ENCODE measurements at regions not wholly inside any gene's neighbourhood (a gene's known extent, or its start where the extent isn't known, plus 50 kb on each side); places are given as distances from the start of the nearest gene placed in this dataset.

DNA sequence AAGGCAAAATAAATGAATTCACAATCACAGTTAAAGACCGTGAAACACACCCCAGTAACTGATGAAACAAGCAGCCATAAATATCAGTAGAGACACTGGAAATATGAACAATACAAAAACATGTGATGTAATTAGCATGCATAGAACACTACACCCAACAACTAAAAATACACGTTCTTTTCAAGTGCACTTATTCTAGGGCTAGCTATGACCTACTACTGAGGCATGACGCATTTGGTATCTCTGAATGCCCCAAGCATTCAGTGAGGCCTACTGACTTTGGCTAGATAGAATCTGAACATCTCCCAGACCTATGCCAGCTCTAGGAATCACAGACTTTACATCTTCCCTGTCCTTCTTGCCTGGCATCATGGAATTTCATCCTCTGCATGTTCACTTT lies 450.0 kb upstream of the ID2 start:
- H3K9me3 Mint-ChIP-seq = no peaks in the 10 kb centered on the region
- no peak overlapping the region for H3K4me3 Mint-ChIP-seq
- ChIA-PET CTCF (no interaction called here), POLR2A (no interaction called here)
- no peak for TF ChIP-seq CTCF (IDR thresholded peaks at IDR 0.05)
- H3K27ac Mint-ChIP-seq = no peak overlapping the region
- H3K4me1 Mint-ChIP-seq (ENCODE audit: low read depth) = peaks cover 10% of the 10 kb centered on the region
- H3K36me3 Mint-ChIP-seq (ENCODE audit: low read depth) = no peaks in the 10 kb centered on the region
- DNase-seq = no peak
- ATAC-seq = no peak
- intact Hi-C loops (cut with micrococcal nuclease) = loop anchor here (5.0 kb wide), 1 partner anchor 450 kb away; the partner anchor contains the start of gene ID2
- peaks cover 8% of the 10 kb centered on the region for H3K27me3 Mint-ChIP-seq

GRCh38 chr2:8232871-8233270 lies 449.0 kb upstream of the ID2 start:
- POLR2A ChIA-PET = no interaction called here
- no peak overlapping the region for H3K27ac Mint-ChIP-seq
- no peak for TF ChIP-seq CTCF (IDR thresholded peaks at IDR 0.05)
- H3K4me3 Mint-ChIP-seq = no peak overlapping the region
- H3K9me3 Mint-ChIP-seq = no peaks in the 10 kb centered on the region
- H3K4me1 Mint-ChIP-seq (ENCODE audit: low read depth) = peaks cover 10% of the 10 kb centered on the region
- H3K36me3 Mint-ChIP-seq (ENCODE audit: low read depth) = no peaks in the 10 kb centered on the region
- intact Hi-C loops (cut with micrococcal nuclease) = loop anchor here (5.0 kb wide), 1 partner anchor 449 kb away; the partner anchor contains the start of gene ID2
- H3K27me3 Mint-ChIP-seq = peaks cover 10% of the 10 kb centered on the region
- ATAC-seq = no peak
- DNase-seq = no peak
- CTCF ChIA-PET = no interaction called here

- no peak overlapping the region for H3K27ac Mint-ChIP-seq
- H3K36me3 Mint-ChIP-seq (ENCODE audit: low read depth) = no peaks in the 10 kb centered on the region
- no peak overlapping the region for H3K4me3 Mint-ChIP-seq
- ChIA-PET POLR2A (no interaction called here), CTCF (no interaction called here)
- intact Hi-C loops (cut with micrococcal nuclease) = loop anchor here (5.0 kb wide), 1 partner anchor 448 kb away; the partner anchor contains the start of gene ID2
- peaks cover 17% of the 10 kb centered on the region for H3K4me1 Mint-ChIP-seq (ENCODE audit: low read depth)
- H3K9me3 Mint-ChIP-seq = no peaks in the 10 kb centered on the region
- DNase-seq (no peak), ATAC-seq (no peak)
- no peak for TF ChIP-seq CTCF (IDR thresholded peaks at IDR 0.05)
- peaks cover 17% of the 10 kb centered on the region for H3K27me3 Mint-ChIP-seq
These were observed 447.6 kb upstream of the ID2 start for GRCh38 chr2:8234253-8234652.

- H3K27ac Mint-ChIP-seq = no peak overlapping the region
- no peaks in the 10 kb centered on the region for H3K9me3 Mint-ChIP-seq
- no peak for TF ChIP-seq CTCF (IDR thresholded peaks at IDR 0.05)
- H3K4me3 Mint-ChIP-seq = no peak overlapping the region
- DNase-seq = no peak
- no peaks in the 10 kb centered on the region for H3K36me3 Mint-ChIP-seq (ENCODE audit: low read depth)
- peaks cover 17% of the 10 kb centered on the region for H3K4me1 Mint-ChIP-seq (ENCODE audit: low read depth)
- ATAC-seq = no peak
- ChIA-PET POLR2A (no interaction called here), CTCF (no interaction called here)
- H3K27me3 Mint-ChIP-seq = peaks cover 14% of the 10 kb centered on the region
- intact Hi-C loops (cut with micrococcal nuclease) = loop anchor here (5.0 kb wide), 1 partner anchor 447 kb away; the partner anchor contains the start of gene ID2
These were observed 447.0 kb upstream of the ID2 start for GRCh38 chr2:8234757-8235374.

GRCh38 chr2:8235419-8235818 lies 446.4 kb upstream of the ID2 start:
- intact Hi-C loops (cut with micrococcal nuclease) = no loop called here
- Mint-ChIP-seq H3K36me3 (ENCODE audit: low read depth) (no peaks in the 10 kb centered on the region), H3K4me1 (ENCODE audit: low read depth) (peaks cover 17% of the 10 kb centered on the region), H3K27ac (no peak overlapping the region), H3K4me3 (no peak overlapping the region), H3K9me3 (no peaks in the 10 kb centered on the region), H3K27me3 (peaks cover 14% of the 10 kb centered on the region)
- no peak for TF ChIP-seq CTCF (IDR thresholded peaks at IDR 0.05)
- DNase-seq (no peak), ATAC-seq (no peak)
- ChIA-PET POLR2A (no interaction called here), CTCF (no interaction called here)
